GM21526 (cell line): ENCODE measurements at regions not wholly inside any gene's neighbourhood (a gene's known extent, or its start where the extent isn't known, plus 50 kb on each side); places are given as distances from the start of the nearest gene placed in this dataset.

Experiments
- ATAC-seq: cut with Tn5 transposase; IDR thresholded peaks from one replicate; pipeline ENCODE4 v1.9.1; 2021; ENCODE audit warnings: moderate library complexity; ENCODE audit not compliant: unreplicated experiment, low FRiP score

GRCh38 chr1:23615852-23616251 lies 56.6 kb upstream of the ID3 start:
- no peak for ATAC-seq

GRCh38 chr1:23615423-23615822 lies 56.1 kb upstream of the ID3 start:
- ATAC-seq, result no peak

- no peak for ATAC-seq
Measured at GRCh38 chr1:23614032-23614660, 54.8 kb upstream of the ID3 start.

- ATAC-seq, result no peak
Measured at GRCh38 chr1:23613191-23614031, 54.1 kb upstream of the ID3 start.

GRCh38 chr1:23611601-23612327 lies 52.5 kb upstream of the ID3 start:
- no peak for ATAC-seq

GRCh38 chr1:23610677-23611076 lies 51.4 kb upstream of the ID3 start:
- ATAC-seq, result no peak

- ATAC-seq, result no peak
Measured at GRCh38 chr1:23609971-23610370, 50.7 kb upstream of the ID3 start.
